GM18526 (cell line): ENCODE measurements at regions not wholly inside any gene's neighbourhood (a gene's known extent, or its start where the extent isn't known, plus 50 kb on each side); places are given as distances from the start of the nearest gene placed in this dataset.

Experiments used
- POLR2A ChIP-seq: IDR thresholded peaks from 3 replicates; pipeline ENCODE4 v1.6.1; 2011; ENCODE audit not compliant: insufficient read length; ENCODE audit errors: extremely low read depth

GRCh38 chr4:112858751-112859150, 190.7 kb upstream of the ANK2 start:
- no peak for TF ChIP-seq POLR2A

GRCh38 chr4:112859456-112860184, 189.8 kb upstream of the ANK2 start:
- TF ChIP-seq POLR2A, result no peak

GRCh38 chr4:112860830-112861690, 188.4 kb upstream of the ANK2 start:
- TF ChIP-seq POLR2A, result no peak

- no peak for TF ChIP-seq POLR2A
These were observed 187.5 kb upstream of the ANK2 start for GRCh38 chr4:112861691-112862674.

- no peak for TF ChIP-seq POLR2A
These were observed 184.0 kb upstream of the ANK2 start for GRCh38 chr4:112865443-112865842.

- TF ChIP-seq POLR2A, result no peak
These were observed 173.1 kb upstream of the ANK2 start for GRCh38 chr4:112876316-112876715.

- no peak for TF ChIP-seq POLR2A
These were observed 167.6 kb upstream of the ANK2 start for GRCh38 chr4:112881842-112882241.

- no peak for TF ChIP-seq POLR2A
These were observed 167.2 kb upstream of the ANK2 start for GRCh38 chr4:112882286-112882685.

- no peak for TF ChIP-seq POLR2A
These were observed 165.0 kb upstream of the ANK2 start for GRCh38 chr4:112884406-112884805.

- TF ChIP-seq POLR2A, result no peak
These were observed 163.6 kb upstream of the ANK2 start for GRCh38 chr4:112885897-112886296.

GRCh38 chr4:112888622-112889021, 160.8 kb upstream of the ANK2 start:
- TF ChIP-seq POLR2A, result no peak

- TF ChIP-seq POLR2A, result no peak
These were observed 160.3 kb upstream of the ANK2 start for GRCh38 chr4:112889199-112889598.

GRCh38 chr4:112889619-112890527, 159.6 kb upstream of the ANK2 start:
- no peak for TF ChIP-seq POLR2A

- no peak for TF ChIP-seq POLR2A
These were observed 155.0 kb upstream of the ANK2 start for GRCh38 chr4:112894480-112894879.
